ENCODE measurements at regions not wholly inside any gene's neighbourhood (a gene's known extent, or its start where the extent isn't known, plus 50 kb on each side); places are given as distances from the start of the nearest gene placed in this dataset.
"Not testable (repeated sequence)": the region's sequence is repeated elsewhere in the genome, so short reads cannot be mapped to it uniquely, and the experiment has no call there.

GRCh38 chr17:43283606-43284005 lies 49.8 kb upstream of the RNU2-1 start:
- not testable (repeated sequence) for H3K36me3 ChIP-seq; H3K27me3 ChIP-seq; DNase-seq (ENCODE audit: low read depth in 1 of 2, low spot score in 1 of 2); H3K9me3 ChIP-seq (ENCODE audit: low read depth); H3K4me1 ChIP-seq (ENCODE audit: low read depth); H3K27ac ChIP-seq; H3K4me3 ChIP-seq

Measured in cardiac muscle cell (in vitro differentiated cells and primary cell).